ENCODE measurements at regions not wholly inside any gene's neighbourhood (a gene's known extent, or its start where the extent isn't known, plus 50 kb on each side); places are given as distances from the start of the nearest gene placed in this dataset.

GRCh38 chr14:56027916-56028712 lies 90.1 kb upstream of the PELI2 start:
- no peak overlapping the region for H3K4me3 ChIP-seq (ENCODE audit: insufficient read depth, low read depth, low read length)
- no peak overlapping the region for H3K27ac Mint-ChIP-seq (ENCODE audit: unreplicated experiment)
- no peaks in the 10 kb centered on the region for H3K9me3 Mint-ChIP-seq (ENCODE audit: unreplicated experiment)
- no peak overlapping the region for H2AFZ ChIP-seq (ENCODE audit: low read depth, low read length)
- H3K27me3 Mint-ChIP-seq (ENCODE audit: low read depth, unreplicated experiment): peaks cover 5% of the 10 kb centered on the region
- H4K20me1 ChIP-seq (ENCODE audit: insufficient read depth, low read length): no peaks in the 10 kb centered on the region
- H3K4me1 Mint-ChIP-seq (ENCODE audit: low read depth, unreplicated experiment): no peaks in the 10 kb centered on the region
- H3K9me3 ChIP-seq (ENCODE audit: insufficient read depth, low read depth, low read length): no peaks in the 10 kb centered on the region
- no peaks in the 10 kb centered on the region for H3K79me2 ChIP-seq (ENCODE audit: insufficient read depth, low read length)
- no peak overlapping the region for H3K4me3 Mint-ChIP-seq (ENCODE audit: unreplicated experiment)
- H3K27ac ChIP-seq (ENCODE audit: low read depth, low read length): no peak overlapping the region
- H3K36me3 Mint-ChIP-seq (ENCODE audit: low read depth, unreplicated experiment): no peaks in the 10 kb centered on the region
- H3K4me2 ChIP-seq (ENCODE audit: low read length): no peak overlapping the region
- H3K36me3 ChIP-seq (ENCODE audit: insufficient read depth, low read length): no peaks in the 10 kb centered on the region
- FAIRE-seq (no peak), DNase-seq (ENCODE audit: low read depth) (no peak)
- H3K9ac ChIP-seq (ENCODE audit: low read length): no peak overlapping the region
- H3K4me1 ChIP-seq (ENCODE audit: insufficient read depth, low read length): no peaks in the 10 kb centered on the region
- no peak for TF ChIP-seq EZH2 (IDR thresholded peaks at IDR 0.05; ENCODE audit: insufficient read depth, low read length)
- no peaks in the 10 kb centered on the region for H3K27me3 ChIP-seq (ENCODE audit: insufficient read depth, low read length)

GRCh38 chr14:56036353-56036752 lies 81.9 kb upstream of the PELI2 start:
- no peak overlapping the region for H3K4me3 Mint-ChIP-seq (ENCODE audit: unreplicated experiment)
- Histone ChIP-seq H3K9ac (ENCODE audit: low read length) (no peak overlapping the region), H3K4me2 (ENCODE audit: low read length) (no peak overlapping the region), H3K36me3 (ENCODE audit: insufficient read depth, low read length) (no peaks in the 10 kb centered on the region), H3K9me3 (ENCODE audit: insufficient read depth, low read depth, low read length) (no peaks in the 10 kb centered on the region), H3K4me1 (ENCODE audit: insufficient read depth, low read length) (no peaks in the 10 kb centered on the region), H2AFZ (ENCODE audit: low read depth, low read length) (no peak overlapping the region), H3K27ac (ENCODE audit: low read depth, low read length) (no peak overlapping the region), H3K79me2 (ENCODE audit: insufficient read depth, low read length) (no peaks in the 10 kb centered on the region), H4K20me1 (ENCODE audit: insufficient read depth, low read length) (no peaks in the 10 kb centered on the region), H3K4me3 (ENCODE audit: insufficient read depth, low read depth, low read length) (no peak overlapping the region), H3K27me3 (ENCODE audit: insufficient read depth, low read length) (no peaks in the 10 kb centered on the region)
- TF ChIP-seq EZH2 (IDR thresholded peaks at IDR 0.05; ENCODE audit: insufficient read depth, low read length) (no peak), CTCF (IDR thresholded peaks at IDR 0.05; ENCODE audit: insufficient read depth, low read depth, low read length) (no peak)
- no peak overlapping the region for H3K27ac Mint-ChIP-seq (ENCODE audit: unreplicated experiment)
- H3K4me1 Mint-ChIP-seq (ENCODE audit: low read depth, unreplicated experiment): no peaks in the 10 kb centered on the region
- no peaks in the 10 kb centered on the region for H3K9me3 Mint-ChIP-seq (ENCODE audit: unreplicated experiment)
- H3K27me3 Mint-ChIP-seq (ENCODE audit: low read depth, unreplicated experiment): peaks cover 6% of the 10 kb centered on the region
- H3K36me3 Mint-ChIP-seq (ENCODE audit: low read depth, unreplicated experiment): no peaks in the 10 kb centered on the region
- FAIRE-seq: no peak
- DNase-seq (ENCODE audit: low read depth): no peak

GRCh38 chr14:56040121-56040520 lies 78.1 kb upstream of the PELI2 start:
- FAIRE-seq (no peak), DNase-seq (ENCODE audit: low read depth) (no peak)
- Histone ChIP-seq H2AFZ (ENCODE audit: low read depth, low read length) (no peak overlapping the region), H3K36me3 (ENCODE audit: insufficient read depth, low read length) (no peaks in the 10 kb centered on the region), H3K9ac (ENCODE audit: low read length) (no peak overlapping the region), H3K27me3 (ENCODE audit: insufficient read depth, low read length) (no peaks in the 10 kb centered on the region), H3K27ac (ENCODE audit: low read depth, low read length) (no peak overlapping the region), H3K79me2 (ENCODE audit: insufficient read depth, low read length) (no peaks in the 10 kb centered on the region), H3K4me1 (ENCODE audit: insufficient read depth, low read length) (peaks cover 4% of the 10 kb centered on the region), H4K20me1 (ENCODE audit: insufficient read depth, low read length) (no peaks in the 10 kb centered on the region), H3K9me3 (ENCODE audit: insufficient read depth, low read depth, low read length) (no peaks in the 10 kb centered on the region), H3K4me3 (ENCODE audit: insufficient read depth, low read depth, low read length) (no peak overlapping the region), H3K4me2 (ENCODE audit: low read length) (no peak overlapping the region)
- H3K4me1 Mint-ChIP-seq (ENCODE audit: low read depth, unreplicated experiment): peaks cover 2% of the 10 kb centered on the region
- no peak overlapping the region for H3K4me3 Mint-ChIP-seq (ENCODE audit: unreplicated experiment)
- no peaks in the 10 kb centered on the region for H3K9me3 Mint-ChIP-seq (ENCODE audit: unreplicated experiment)
- TF ChIP-seq EZH2 (IDR thresholded peaks at IDR 0.05; ENCODE audit: insufficient read depth, low read length) (no peak), CTCF (IDR thresholded peaks at IDR 0.05; ENCODE audit: insufficient read depth, low read depth, low read length) (no peak)
- no peak overlapping the region for H3K27ac Mint-ChIP-seq (ENCODE audit: unreplicated experiment)
- H3K36me3 Mint-ChIP-seq (ENCODE audit: low read depth, unreplicated experiment): no peaks in the 10 kb centered on the region
- peaks cover 6% of the 10 kb centered on the region for H3K27me3 Mint-ChIP-seq (ENCODE audit: low read depth, unreplicated experiment)
